ENCODE measurements at regions not wholly inside any gene's neighbourhood (a gene's known extent, or its start where the extent isn't known, plus 50 kb on each side); places are given as distances from the start of the nearest gene placed in this dataset.
"Not testable (repeated sequence)": the region's sequence is repeated elsewhere in the genome, so short reads cannot be mapped to it uniquely, and the experiment has no call there.

- TF ChIP-seq POLR2AphosphoS5 (IDR thresholded peaks at IDR 0.05) = no peak
- TF ChIP-seq, protein P1, sequence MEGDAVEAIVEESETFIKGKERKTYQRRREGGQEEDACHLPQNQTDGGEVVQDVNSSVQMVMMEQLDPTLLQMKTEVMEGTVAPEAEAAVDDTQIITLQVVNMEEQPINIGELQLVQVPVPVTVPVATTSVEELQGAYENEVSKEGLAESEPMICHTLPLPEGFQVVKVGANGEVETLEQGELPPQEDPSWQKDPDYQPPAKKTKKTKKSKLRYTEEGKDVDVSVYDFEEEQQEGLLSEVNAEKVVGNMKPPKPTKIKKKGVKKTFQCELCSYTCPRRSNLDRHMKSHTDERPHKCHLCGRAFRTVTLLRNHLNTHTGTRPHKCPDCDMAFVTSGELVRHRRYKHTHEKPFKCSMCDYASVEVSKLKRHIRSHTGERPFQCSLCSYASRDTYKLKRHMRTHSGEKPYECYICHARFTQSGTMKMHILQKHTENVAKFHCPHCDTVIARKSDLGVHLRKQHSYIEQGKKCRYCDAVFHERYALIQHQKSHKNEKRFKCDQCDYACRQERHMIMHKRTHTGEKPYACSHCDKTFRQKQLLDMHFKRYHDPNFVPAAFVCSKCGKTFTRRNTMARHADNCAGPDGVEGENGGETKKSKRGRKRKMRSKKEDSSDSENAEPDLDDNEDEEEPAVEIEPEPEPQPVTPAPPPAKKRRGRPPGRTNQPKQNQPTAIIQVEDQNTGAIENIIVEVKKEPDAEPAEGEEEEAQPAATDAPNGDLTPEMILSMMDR (IDR thresholded peaks at IDR 0.05 in 8 of 11, conservative IDR thresholded peaks at IDR 0.05 in 3 of 11) = no peak
- H3K27ac ChIP-seq = no peak overlapping the region
- H3K4me1 ChIP-seq = no peaks in the 10 kb centered on the region
- H3K27me3 ChIP-seq (replicated peaks in 1 of 7) = peaks cover 0 to 23% (median 0%) of the 10 kb centered on the region in 7 donors
- H3K9me3 ChIP-seq = no peaks in the 10 kb centered on the region
- 77 to 91% (median 82%) methylated on average over 6 of the region's 6 CpGs for WGBS, 5 donors
- intact Hi-C loops (cut with DNase I; ENCODE audit: low total_unique reads) = no loop called here
- no peak overlapping the region for H3K4me3 ChIP-seq
- H3K36me3 ChIP-seq = no peaks in the 10 kb centered on the region
- DNase-seq = no peak
These were observed 166.8 kb upstream of the PFKP start for GRCh38 chr10:2900530-2900929.

DNA sequence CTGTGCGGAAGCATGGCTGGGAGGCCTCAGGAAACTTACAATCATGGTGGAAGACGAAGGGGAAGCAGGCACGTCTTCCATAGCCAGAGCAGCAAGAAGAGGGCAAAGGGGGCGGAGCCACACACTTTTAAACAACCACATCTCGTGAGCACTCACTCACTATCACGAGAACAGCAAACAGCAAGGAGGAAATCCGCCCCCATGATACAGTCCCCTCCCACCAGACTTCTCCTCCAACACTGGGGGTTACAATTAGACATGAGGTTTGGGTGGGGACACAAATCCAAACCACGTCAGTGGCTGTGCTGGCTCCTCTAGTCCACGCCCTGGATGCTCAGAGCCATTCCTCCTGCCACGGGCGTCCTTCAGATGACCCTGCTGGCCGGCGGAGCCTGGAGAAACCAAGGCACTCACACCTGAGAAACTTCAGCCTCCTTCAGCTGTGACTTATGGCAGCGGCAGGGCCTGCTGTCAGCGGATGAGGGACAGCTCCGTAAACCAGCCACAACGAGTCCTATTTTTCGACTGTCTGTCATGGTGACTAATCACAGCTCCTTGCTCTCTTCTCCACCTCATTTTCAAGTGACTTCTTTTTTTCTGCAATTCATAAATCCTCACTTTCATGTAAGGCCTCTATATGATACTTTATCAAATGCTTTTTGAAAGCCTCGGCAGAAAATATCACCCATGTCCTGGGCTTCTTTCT, 167.9 kb upstream of the PFKP start:
- no peak for DNase-seq
- H3K4me1 ChIP-seq = no peaks in the 10 kb centered on the region
- WGBS, 5 donors = 77 to 83% (median 81%) methylated on average over 16 to 19 of the region's 19 CpGs
- no peaks in the 10 kb centered on the region for H3K36me3 ChIP-seq
- intact Hi-C loops (cut with DNase I; ENCODE audit: low total_unique reads) = no loop called here
- peaks cover 0 to 15% (median 0%) of the 10 kb centered on the region in 7 donors for H3K27me3 ChIP-seq (replicated peaks in 1 of 7)
- H3K27ac ChIP-seq = no peak overlapping the region
- no peak for TF ChIP-seq POLR2A (IDR thresholded peaks at IDR 0.05)
- TF ChIP-seq POLR2AphosphoS5 (IDR thresholded peaks at IDR 0.05) = no peak
- TF ChIP-seq, protein P1 (IDR thresholded peaks at IDR 0.05 in 8 of 11, conservative IDR thresholded peaks at IDR 0.05 in 3 of 11) = no peak
- no peak overlapping the region for H3K4me3 ChIP-seq
- H3K9me3 ChIP-seq = no peaks in the 10 kb centered on the region

DNA sequence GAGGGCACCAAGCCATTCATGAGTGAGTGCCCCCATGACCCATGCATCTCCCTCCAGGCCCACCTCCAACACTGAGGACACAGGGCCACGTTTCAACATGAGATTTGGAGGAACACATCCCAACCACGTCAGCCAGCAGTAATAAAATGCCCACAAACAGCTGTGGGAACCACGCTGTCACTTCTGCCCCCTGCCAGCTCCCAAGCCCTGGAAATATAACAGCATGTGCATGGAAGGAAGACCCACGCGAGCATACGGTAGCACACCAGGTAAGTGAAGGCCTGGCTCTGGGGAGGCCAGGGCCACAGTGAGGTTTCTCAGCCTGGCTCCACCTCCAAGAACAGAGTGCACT, 168.9 kb upstream of the PFKP start:
- Histone ChIP-seq H3K4me3 (no peak overlapping the region), H3K9me3 (no peaks in the 10 kb centered on the region), H3K27ac (no peak overlapping the region), H3K4me1 (no peaks in the 10 kb centered on the region), H3K27me3 (replicated peaks in 1 of 7) (peaks cover 0 to 7% (median 0%) of the 10 kb centered on the region in 7 donors), H3K36me3 (no peaks in the 10 kb centered on the region)
- TF ChIP-seq POLR2AphosphoS5 (IDR thresholded peaks at IDR 0.05) (no peak), POLR2A (IDR thresholded peaks at IDR 0.05) (no peak)
- TF ChIP-seq, protein P1 (IDR thresholded peaks at IDR 0.05 in 8 of 11, conservative IDR thresholded peaks at IDR 0.05 in 3 of 11) = no peak
- WGBS, 5 donors = 75 to 86% (median 77%) methylated on average over 6 of the region's 6 CpGs
- intact Hi-C loops (cut with DNase I; ENCODE audit: low total_unique reads) = no loop called here
- DNase-seq = no peak

- Histone ChIP-seq H3K9me3 (no peaks in the 10 kb centered on the region), H3K4me3 (no peak overlapping the region), H3K36me3 (no peaks in the 10 kb centered on the region), H3K4me1 (no peaks in the 10 kb centered on the region), H3K27ac (no peak overlapping the region), H3K27me3 (replicated peaks in 1 of 7) (peaks cover 0 to 2% (median 0%) of the 10 kb centered on the region in 7 donors)
- WGBS, 5 donors = 43 to 56% (median 48%) methylated on average over 13 of the region's 13 CpGs
- TF ChIP-seq POLR2A (IDR thresholded peaks at IDR 0.05) (no peak), POLR2AphosphoS5 (IDR thresholded peaks at IDR 0.05) (no peak)
- TF ChIP-seq, protein P1 (IDR thresholded peaks at IDR 0.05 in 8 of 11, conservative IDR thresholded peaks at IDR 0.05 in 3 of 11) = no peak
- intact Hi-C loops (cut with DNase I; ENCODE audit: low total_unique reads) = no loop called here
- no peak for DNase-seq
These were observed 169.5 kb upstream of the PFKP start for GRCh38 chr10:2897619-2898508.

- intact Hi-C loops (cut with DNase I; ENCODE audit: low total_unique reads); H3K4me1 ChIP-seq; H3K4me3 ChIP-seq; DNase-seq; H3K9me3 ChIP-seq; H3K27ac ChIP-seq; H3K36me3 ChIP-seq; H3K27me3 ChIP-seq (replicated peaks in 1 of 7): not testable (repeated sequence)
- 89 to 100% (median 95%) methylated on average over 1 of the region's 1 CpG for WGBS, 5 donors
These were observed 171.0 kb upstream of the PFKP start for GRCh38 chr10:2896334-2896733.

Data from spleen (tissue), 11 donors.